Middle frontal gyrus (tissue), 1 donor: ENCODE measurements at regions not wholly inside any gene's neighbourhood (a gene's known extent, or its start where the extent isn't known, plus 50 kb on each side); places are given as distances from the start of the nearest gene placed in this dataset.
"Not testable (repeated sequence)": the region's sequence is repeated elsewhere in the genome, so short reads cannot be mapped to it uniquely, and the experiment has no call there.

Source experiments
- DNase-seq: peaks from one replicate; pipeline ENCODE4 v3.0.0-alpha.2; 2015; ENCODE audit warnings: low spot score; ENCODE audit errors: extremely low spot score

DNA sequence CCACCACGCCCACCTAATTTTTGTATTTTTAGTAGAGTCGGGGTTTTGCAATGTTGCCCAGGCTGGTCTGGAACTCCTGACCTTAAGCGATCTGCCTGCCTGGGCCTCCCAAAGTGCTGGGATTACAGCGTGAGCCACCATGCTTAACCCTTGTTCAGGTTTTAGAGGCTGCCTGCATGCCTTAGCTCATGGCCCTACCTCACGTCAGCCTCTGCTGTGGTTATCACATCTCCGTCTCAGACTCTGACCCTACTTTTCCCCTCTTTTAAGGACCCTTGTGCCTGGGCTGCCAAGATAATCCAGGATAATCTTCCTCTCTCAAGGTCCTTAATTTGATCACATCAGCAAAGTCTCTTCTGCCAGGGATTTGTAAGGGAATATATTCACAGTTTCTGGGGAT, 98.2 kb upstream of the PMAIP1 start:
- DNase-seq = no peak

DNA sequence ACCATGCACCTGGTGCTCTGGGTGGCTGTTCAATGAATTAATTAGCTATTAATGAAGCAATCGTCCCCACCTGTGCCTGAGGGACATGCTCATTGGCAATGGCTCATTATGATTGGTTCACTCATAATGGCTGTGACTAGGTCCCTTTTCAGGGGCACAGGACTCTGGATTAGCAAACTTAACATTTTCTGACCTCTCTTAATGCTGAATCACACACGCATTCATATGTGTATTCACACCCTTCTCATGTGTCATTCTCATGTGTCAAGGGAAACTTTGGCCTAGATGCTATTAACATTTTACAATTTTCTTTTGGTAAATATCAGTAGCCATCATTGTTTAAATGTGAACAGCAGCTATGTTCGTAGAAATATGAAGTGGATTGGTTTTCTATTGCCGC, 98.9 kb upstream of the PMAIP1 start:
- DNase-seq = no peak

GRCh38 chr18:59799383-59800015, 100.3 kb upstream of the PMAIP1 start:
- DNase-seq = no peak

GRCh38 chr18:59795882-59796281, 98.7 kb upstream of the CCBE1 start:
- no peak for DNase-seq

GRCh38 chr18:59792353-59792752, 95.1 kb upstream of the CCBE1 start:
- no peak for DNase-seq

GRCh38 chr18:59790346-59790936, 93.2 kb upstream of the CCBE1 start:
- not testable (repeated sequence) for DNase-seq

DNA sequence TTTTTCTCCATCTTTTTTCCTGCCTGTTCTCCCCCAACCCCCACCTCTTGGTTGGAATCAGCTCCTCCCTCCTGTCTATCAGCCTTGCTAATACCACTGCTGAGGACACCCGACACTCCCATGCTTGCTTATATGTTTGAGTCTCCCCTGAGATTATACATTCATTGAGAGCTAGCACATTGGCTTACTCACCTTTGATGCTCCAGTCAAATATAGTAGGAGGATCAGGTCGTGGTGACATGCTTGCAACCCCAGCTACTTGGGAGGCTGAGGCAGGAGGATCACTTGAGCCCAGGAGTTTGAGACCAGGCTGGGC, 91.5 kb upstream of the CCBE1 start:
- no peak for DNase-seq

GRCh38 chr18:59787998-59788790, 91.0 kb upstream of the CCBE1 start:
- no peak for DNase-seq

DNA sequence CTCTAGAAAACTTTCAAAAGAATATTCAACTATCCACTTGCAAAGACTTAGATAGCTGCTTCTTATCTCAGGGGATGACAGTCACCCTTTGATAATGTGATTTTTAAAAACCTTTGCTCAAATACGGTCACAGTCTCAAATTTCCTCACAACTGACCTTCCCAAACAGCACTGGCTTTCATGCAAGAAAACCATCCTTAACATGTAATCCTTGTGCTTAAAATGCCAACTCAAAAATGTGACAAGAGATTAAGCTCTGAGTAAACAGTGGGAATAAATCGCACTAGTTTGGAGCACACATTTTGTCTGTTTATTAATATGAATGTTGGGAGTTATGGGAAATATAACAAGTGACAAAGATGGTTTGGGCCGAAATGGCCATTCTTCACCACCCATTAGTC, 87.5 kb upstream of the CCBE1 start:
- DNase-seq = no peak

GRCh38 chr18:59783138-59783537, 85.9 kb upstream of the CCBE1 start:
- DNase-seq = no peak

GRCh38 chr18:59779979-59780378, 82.8 kb upstream of the CCBE1 start:
- DNase-seq = no peak

DNA sequence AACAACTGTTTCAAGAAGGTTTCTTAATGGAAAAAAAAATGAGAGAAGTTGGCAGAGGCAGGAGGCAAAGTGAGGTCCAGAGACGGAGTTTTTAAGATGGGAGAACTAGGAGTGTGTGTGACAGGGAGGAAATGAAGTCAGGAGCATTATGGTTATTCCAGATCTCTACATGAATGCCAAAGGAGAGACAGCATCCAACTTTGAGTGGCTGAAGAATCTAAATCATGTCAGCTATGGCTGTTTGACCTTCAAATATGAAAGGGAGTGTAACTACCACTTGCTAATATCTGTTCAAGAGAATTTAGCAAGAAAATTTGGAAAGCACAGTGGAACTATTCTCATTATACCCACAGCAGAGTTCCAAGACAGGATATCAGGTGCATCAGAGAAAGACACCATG, 81.2 kb upstream of the CCBE1 start:
- no peak for DNase-seq

- DNase-seq = no peak
Measured at GRCh38 chr18:59777636-59778035, 80.4 kb upstream of the CCBE1 start.

DNA sequence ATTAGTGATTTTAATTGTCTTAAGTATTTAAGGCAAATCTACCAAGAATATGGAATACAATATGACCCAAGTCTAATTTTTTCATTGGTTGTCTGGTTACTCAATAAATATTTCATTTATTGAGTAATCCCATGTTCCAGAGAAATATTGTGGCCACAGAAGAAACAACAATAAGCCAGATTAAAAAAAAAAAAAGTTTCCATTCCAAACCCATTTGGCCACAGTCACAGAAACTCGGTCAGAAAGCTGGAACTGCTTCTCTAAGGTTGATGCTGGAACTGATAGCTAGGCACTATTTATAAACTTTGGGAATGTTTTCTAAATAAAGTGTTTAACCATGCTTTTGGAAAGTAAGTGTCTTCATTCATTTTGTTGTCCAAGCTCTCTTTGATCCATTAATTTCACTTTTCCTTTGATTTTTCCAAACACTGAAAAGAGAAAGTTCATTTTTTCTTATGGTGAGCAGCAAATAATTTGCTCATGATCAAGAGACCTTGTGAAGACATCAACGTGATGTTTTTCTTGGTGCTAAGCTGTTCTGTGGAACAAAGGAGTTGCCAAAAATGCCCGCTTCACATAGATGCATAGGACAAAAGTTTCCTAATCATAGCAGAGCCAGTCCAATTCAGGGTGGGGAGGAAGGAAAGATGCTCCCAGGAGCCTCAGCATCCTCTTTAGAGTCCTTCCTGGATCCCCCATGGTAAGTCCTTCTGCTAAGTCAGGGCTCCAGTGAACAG, 72.1 kb upstream of the CCBE1 start:
- no peak for DNase-seq

GRCh38 chr18:59768409-59768808, 71.2 kb upstream of the CCBE1 start:
- no peak for DNase-seq

GRCh38 chr18:59767732-59768131, 70.5 kb upstream of the CCBE1 start:
- no peak for DNase-seq

- no peak for DNase-seq
Measured at GRCh38 chr18:59765343-59765742, 68.1 kb upstream of the CCBE1 start.

DNA sequence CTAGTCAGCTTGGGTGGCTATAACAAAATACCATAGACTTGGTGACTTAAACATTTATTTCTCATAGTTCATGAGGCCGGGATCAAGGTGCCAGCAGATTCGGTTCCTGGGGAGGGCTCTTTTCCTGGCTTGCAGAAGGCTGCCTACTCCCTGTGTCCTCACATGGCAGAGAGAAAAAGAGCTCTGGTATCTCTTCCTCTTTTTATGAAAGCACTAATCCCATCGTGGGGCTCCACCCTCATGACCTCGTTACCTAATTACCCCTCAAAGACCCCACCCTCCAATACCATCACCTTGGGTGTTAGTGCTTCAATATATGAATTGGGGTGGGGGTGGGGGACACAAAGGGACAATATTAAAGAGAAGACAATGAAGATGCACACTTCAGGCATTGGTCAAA, 67.1 kb upstream of the CCBE1 start:
- no peak for DNase-seq

- DNase-seq = no peak
Measured at GRCh38 chr18:59763541-59764136, 66.4 kb upstream of the CCBE1 start.

GRCh38 chr18:59760619-59761600, 63.7 kb upstream of the CCBE1 start:
- DNase-seq = no peak

DNA sequence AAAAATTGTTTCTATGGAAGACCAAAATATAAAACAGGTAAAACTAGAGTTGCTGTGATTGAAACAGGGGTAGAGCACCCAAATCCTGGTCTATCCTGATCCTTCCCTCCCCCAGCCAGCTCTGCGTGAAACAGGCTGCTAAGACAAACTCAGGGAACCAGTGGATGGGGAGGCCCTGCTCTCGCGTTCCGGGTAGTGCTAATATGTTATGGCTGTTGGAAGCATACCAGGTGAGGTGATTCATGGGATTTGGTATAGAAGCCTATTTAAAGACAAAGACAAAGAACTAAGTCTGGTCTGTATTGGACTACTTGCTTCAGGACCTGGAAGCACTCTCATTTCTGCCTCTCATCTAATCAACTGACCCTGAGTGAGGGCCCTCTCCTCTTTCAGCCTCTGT, 63.0 kb upstream of the CCBE1 start:
- DNase-seq = no peak
